ENCODE measurements at regions not wholly inside any gene's neighbourhood (a gene's known extent, or its start where the extent isn't known, plus 50 kb on each side); places are given as distances from the start of the nearest gene placed in this dataset.

- TF ChIP-seq CTCF (IDR thresholded peaks at IDR 0.05) (no peak), POLR2A (IDR thresholded peaks at IDR 0.05) (no peak)
Measured at GRCh38 chr14:83714151-83714550, 1815.8 kb upstream of the FLRT2 start.
